Neural cell (in vitro differentiated cells): ENCODE measurements at regions not wholly inside any gene's neighbourhood (a gene's known extent, or its start where the extent isn't known, plus 50 kb on each side); places are given as distances from the start of the nearest gene placed in this dataset.

Source experiments
- H2AFZ ChIP-seq: fragments of 200-600, 300-800 bp; sonication (generic), shearing (Covaris generic); 2 replicates; pipeline ENCODE4 v1.6.0; 2014; ENCODE audit warnings: low read depth, mild to moderate bottlenecking, antibody characterized with exemption, low read length, moderate library complexity
- H3F3A ChIP-seq: fragments of 200-600 bp; shearing (Covaris generic); 2 replicates; pipeline ENCODE4 v1.6.1; 2016; ENCODE audit warnings: mild to moderate bottlenecking, moderate library complexity, mixed read lengths, antibody characterized with exemption, low read length; ENCODE audit not compliant: insufficient read depth, poor library complexity, severe bottlenecking
- H3K27ac ChIP-seq: fragments of 200-600, 300-800 bp; sonication (generic), shearing (Covaris generic); 2 replicates; pipeline ENCODE4 v1.5.1; 2014; ENCODE audit warnings: mild to moderate bottlenecking, low read length, moderate library complexity
- H3K27me3 ChIP-seq: fragments of 300-800, 200-600 bp; sonication (generic), shearing (Covaris generic); 2 replicates; pipeline ENCODE4 v1.6.0; 2014; ENCODE audit warnings: mild to moderate bottlenecking, low read depth, low read length, moderate library complexity; ENCODE audit not compliant: insufficient read depth
- H3K36me3 ChIP-seq: fragments of 300-800, 200-600 bp; sonication (generic), shearing (Covaris generic); 2 replicates; pipeline ENCODE4 v1.5.1; 2014; ENCODE audit warnings: mild to moderate bottlenecking, antibody characterized with exemption, low read length, moderate library complexity; ENCODE audit not compliant: insufficient read depth
- H3K4me2 ChIP-seq: fragments of 300-800, 200-600 bp; sonication (generic), shearing (Covaris generic); 2 replicates; pipeline ENCODE4 v1.6.0; 2014; ENCODE audit warnings: mild to moderate bottlenecking, low read length
- H3K4me3 ChIP-seq: fragments of 300-800, 200-600 bp; sonication (generic), shearing (Covaris generic); 2 replicates; pipeline ENCODE4 v1.5.1; 2014; ENCODE audit warnings: mild to moderate bottlenecking, low read length, moderate library complexity
- H3K79me2 ChIP-seq: fragments of 200-600 bp; shearing (Covaris generic); replicated peaks from 2 replicates; pipeline ENCODE4 v1.6.0; 2014; ENCODE audit warnings: mild to moderate bottlenecking, low read length, moderate library complexity; ENCODE audit not compliant: insufficient read depth
- H3K9ac ChIP-seq: fragments of 300-800, 200-600 bp; sonication (generic), shearing (Covaris generic); 2 replicates; pipeline ENCODE4 v1.6.1; 2016; ENCODE audit warnings: mild to moderate bottlenecking, low read length, mixed read lengths
- H3K9me2 ChIP-seq: fragments of 200-600 bp; shearing (Covaris generic); 2 replicates; pipeline ENCODE4 v1.6.1; 2016; ENCODE audit warnings: mild to moderate bottlenecking, low read length, mixed read lengths; ENCODE audit not compliant: insufficient read depth
- H3K9me3 ChIP-seq: fragments of 200-600, 300-800 bp; sonication (generic), shearing (Covaris generic); 2 replicates; pipeline ENCODE4 v1.6.1; 2016; ENCODE audit warnings: mild to moderate bottlenecking, mixed run types, low read length, moderate library complexity, mixed read lengths
- H4K20me1 ChIP-seq: fragments of 200-600 bp; shearing (Covaris generic); 2 replicates; pipeline ENCODE4 v1.6.1; 2016; ENCODE audit warnings: mild to moderate bottlenecking, mixed run types; ENCODE audit not compliant: insufficient read depth
- CTCF ChIP-seq: fragments of 450-650 bp; IDR thresholded peaks from 2 replicates; pipeline ENCODE4 v1.5.1; 2014; ENCODE audit warnings: antibody characterized with exemption, mild to moderate bottlenecking, moderate library complexity; ENCODE audit not compliant: poor library complexity, severe bottlenecking
- EP300 ChIP-seq: fragments of 450-650 bp; conservative IDR thresholded peaks from 2 replicates; pipeline ENCODE4 v1.6.1; 2014; ENCODE audit warnings: antibody characterized with exemption, mild to moderate bottlenecking, moderate library complexity; ENCODE audit not compliant: poor library complexity, severe bottlenecking
- EZH2 ChIP-seq: fragments of 200-600, 300-800 bp; shearing (Covaris generic), sonication (generic); IDR thresholded peaks from 2 replicates; pipeline ENCODE4 v1.6.1; 2014; ENCODE audit warnings: antibody characterized with exemption, low read length, borderline replicate concordance, mild to moderate bottlenecking; ENCODE audit not compliant: insufficient read depth, poor library complexity, severe bottlenecking
- MXI1 ChIP-seq: fragments of 450-650 bp; conservative IDR thresholded peaks from 2 replicates; pipeline ENCODE4 v1.6.1; 2014; ENCODE audit warnings: antibody characterized with exemption, mild to moderate bottlenecking; ENCODE audit not compliant: poor library complexity, severe bottlenecking
- POLR2AphosphoS5 ChIP-seq: IDR thresholded peaks from 2 replicates; pipeline ENCODE4 v1.6.1; 2012
- RAD21 ChIP-seq: fragments of 450-650 bp; conservative IDR thresholded peaks from 2 replicates; pipeline ENCODE4 v1.6.1; 2014; ENCODE audit warnings: antibody characterized with exemption, mild to moderate bottlenecking, moderate library complexity
- REST ChIP-seq: IDR thresholded peaks from 2 replicates; pipeline ENCODE4 v1.6.1; 2012; ENCODE audit warnings: borderline replicate concordance
- SMC3 ChIP-seq: fragments of 450-650 bp; conservative IDR thresholded peaks from 2 replicates; pipeline ENCODE4 v1.6.1; 2014; ENCODE audit warnings: antibody characterized with exemption, mild to moderate bottlenecking, moderate library complexity; ENCODE audit not compliant: poor library complexity
- TAF1 ChIP-seq: IDR thresholded peaks from 2 replicates; pipeline ENCODE4 v1.6.1; 2012; ENCODE audit warnings: low read depth

- Histone ChIP-seq H3K27ac (no peak overlapping the region), H4K20me1 (no peaks in the 10 kb centered on the region), H2AFZ (no peak overlapping the region), H3F3A (no peaks in the 10 kb centered on the region), H3K79me2 (no peaks in the 10 kb centered on the region), H3K4me3 (no peak overlapping the region), H3K36me3 (no peaks in the 10 kb centered on the region), H3K9me3 (no peaks in the 10 kb centered on the region), H3K4me2 (no peak overlapping the region), H3K27me3 (no peaks in the 10 kb centered on the region), H3K9me2 (no peaks in the 10 kb centered on the region), H3K9ac (no peak overlapping the region)
- TF ChIP-seq POLR2AphosphoS5 = no peak
- no peak for TF ChIP-seq TAF1
- no peak for TF ChIP-seq MXI1
- TF ChIP-seq CTCF = no peak
- no peak for TF ChIP-seq SMC3
- TF ChIP-seq RAD21 = no peak
- no peak for TF ChIP-seq EZH2
- TF ChIP-seq EP300 = no peak
- TF ChIP-seq REST = no peak
Measured at GRCh38 chr1:14313731-14314431, 284.6 kb upstream of the KAZN start.

GRCh38 chr1:14318830-14319229 lies 279.7 kb upstream of the KAZN start:
- Histone ChIP-seq H2AFZ (no peak overlapping the region), H4K20me1 (no peaks in the 10 kb centered on the region), H3K79me2 (no peaks in the 10 kb centered on the region), H3K4me2 (no peak overlapping the region), H3K4me3 (no peak overlapping the region), H3K9me2 (no peaks in the 10 kb centered on the region), H3F3A (no peaks in the 10 kb centered on the region), H3K27ac (no peak overlapping the region), H3K27me3 (no peaks in the 10 kb centered on the region), H3K9me3 (no peaks in the 10 kb centered on the region), H3K36me3 (no peaks in the 10 kb centered on the region), H3K9ac (no peak overlapping the region)
- no peak for TF ChIP-seq TAF1
- TF ChIP-seq MXI1 = no peak
- no peak for TF ChIP-seq POLR2AphosphoS5
- TF ChIP-seq EP300 = no peak
- TF ChIP-seq EZH2 = no peak
- no peak for TF ChIP-seq CTCF
- no peak for TF ChIP-seq REST
